Tibial nerve (tissue), 4 donors: ENCODE measurements at regions not wholly inside any gene's neighbourhood (a gene's known extent, or its start where the extent isn't known, plus 50 kb on each side); places are given as distances from the start of the nearest gene placed in this dataset.

Experiments
- DNase-seq, 2 donors: peaks; one replicate each; pipeline ENCODE4 v3.0.0-alpha.2; 2019; ENCODE audit warnings: low spot score in 2 of 2
- H3K27ac ChIP-seq, 4 donors: fragments of 200-600 bp; sonication (generic) in 3 of 4; one replicate each; pipeline ENCODE4 v1.5.1; 2017 to 2019; ENCODE audit warnings: mild to moderate bottlenecking in 1 of 4
- H3K27me3 ChIP-seq, 2 donors: fragments of 200-600 bp; sonication (generic) in 1 of 2; one replicate each; pipeline versions ENCODE4 v1.5.1 to v1.6.0; 2017 to 2019
- H3K36me3 ChIP-seq, 3 donors: fragments of 200-600 bp; sonication (generic); one replicate each; pipeline ENCODE4 v1.5.1; 2018 to 2019
- H3K4me1 ChIP-seq, 4 donors: fragments of 200-600 bp; sonication (generic) in 3 of 4; one replicate each; pipeline ENCODE4 v1.5.1; 2017 to 2019
- H3K4me3 ChIP-seq, 4 donors: fragments of 200-600 bp; sonication (generic) in 3 of 4; one replicate each; pipeline ENCODE4 v1.5.1; 2017 to 2019; ENCODE audit warnings: mild to moderate bottlenecking in 1 of 4, moderate library complexity in 1 of 4
- H3K9me3 ChIP-seq, 4 donors: fragments of 200-600 bp; sonication (generic) in 3 of 4; one replicate each; pipeline ENCODE4 v1.5.1; 2017 to 2019
- CTCF ChIP-seq, 5 experiments: fragments of 200-600 bp in 3 of 5; fragments of 450-650 bp in 2 of 5; sonication (generic) in 3 of 5; IDR thresholded peaks; one replicate each; pipeline ENCODE4 v1.5.1; 2016 to 2019; ENCODE audit warnings: antibody characterized with exemption in 5 of 5, mild to moderate bottlenecking in 3 of 5, moderate library complexity in 2 of 5
- EP300 ChIP-seq, 2 donors: sonication (generic); formaldehyde crosslinking; IDR thresholded peaks; one replicate each; pipeline ENCODE4 v1.6.1; 2017; ENCODE audit warnings: antibody characterized with exemption in 2 of 2, mild to moderate bottlenecking in 1 of 2
- POLR2A ChIP-seq, 2 donors: fragments of 450-650 bp; IDR thresholded peaks; one replicate each; pipeline ENCODE4 v1.6.1; 2017; ENCODE audit warnings: antibody characterized with exemption in 2 of 2, mild to moderate bottlenecking in 2 of 2, moderate library complexity in 2 of 2
- WGBS, 2 donors: methylation state at CpG; one replicate each; pipeline ENCODE4 v1.1.5; 2018; 5-methylcytosine and 5-hydroxymethylcytosine counted together

- TF ChIP-seq EP300 (IDR thresholded peaks at IDR 0.05): no peak
- no peak for TF ChIP-seq POLR2A (IDR thresholded peaks at IDR 0.05)
- no peak for TF ChIP-seq CTCF (IDR thresholded peaks at IDR 0.05)
- no peaks in the 10 kb centered on the region for H3K4me1 ChIP-seq
- H3K27me3 ChIP-seq: no peaks in the 10 kb centered on the region
- DNase-seq: no peak
- 59 to 70% methylated on average over 16 of the region's 16 CpGs for WGBS, 2 donors
- H3K27ac ChIP-seq: no peak overlapping the region
- no peak overlapping the region for H3K4me3 ChIP-seq
- no peaks in the 10 kb centered on the region for H3K36me3 ChIP-seq
- no peaks in the 10 kb centered on the region for H3K9me3 ChIP-seq
Observed at GRCh38 chr18:77470569-77471413, 221.1 kb downstream of the GALR1 start.

DNA sequence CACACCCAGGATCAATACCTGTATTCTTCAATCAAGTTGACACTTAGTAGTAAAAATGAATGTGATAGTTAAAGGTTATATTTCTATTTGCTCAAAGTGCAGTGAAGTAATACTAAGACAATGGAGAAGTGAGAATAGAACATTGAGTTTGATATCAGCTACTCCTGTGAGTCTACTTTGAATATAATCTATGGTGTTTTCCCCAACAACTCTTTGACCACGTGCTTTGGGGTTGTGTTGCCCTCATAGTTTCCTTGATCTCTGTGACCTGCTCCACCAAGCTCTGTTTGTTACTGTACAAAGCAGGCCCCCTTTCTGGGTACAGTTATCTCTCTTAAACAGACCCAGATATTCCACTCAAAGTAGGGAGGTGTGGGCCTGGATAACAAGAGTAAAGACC lies 222.9 kb downstream of the GALR1 start:
- DNase-seq: no peak
- Histone ChIP-seq H3K36me3 (no peaks in the 10 kb centered on the region), H3K4me3 (no peak overlapping the region), H3K27ac (no peak overlapping the region), H3K4me1 (no peaks in the 10 kb centered on the region), H3K27me3 (no peaks in the 10 kb centered on the region), H3K9me3 (peaks cover 0 to 3% (median 0%) of the 10 kb centered on the region in 4 donors)
- TF ChIP-seq EP300 (IDR thresholded peaks at IDR 0.05): no peak
- TF ChIP-seq CTCF (IDR thresholded peaks at IDR 0.05): no peak
- no peak for TF ChIP-seq POLR2A (IDR thresholded peaks at IDR 0.05)
- WGBS, 2 donors: 58 to 67% methylated on average over 1 of the region's 1 CpG

DNA sequence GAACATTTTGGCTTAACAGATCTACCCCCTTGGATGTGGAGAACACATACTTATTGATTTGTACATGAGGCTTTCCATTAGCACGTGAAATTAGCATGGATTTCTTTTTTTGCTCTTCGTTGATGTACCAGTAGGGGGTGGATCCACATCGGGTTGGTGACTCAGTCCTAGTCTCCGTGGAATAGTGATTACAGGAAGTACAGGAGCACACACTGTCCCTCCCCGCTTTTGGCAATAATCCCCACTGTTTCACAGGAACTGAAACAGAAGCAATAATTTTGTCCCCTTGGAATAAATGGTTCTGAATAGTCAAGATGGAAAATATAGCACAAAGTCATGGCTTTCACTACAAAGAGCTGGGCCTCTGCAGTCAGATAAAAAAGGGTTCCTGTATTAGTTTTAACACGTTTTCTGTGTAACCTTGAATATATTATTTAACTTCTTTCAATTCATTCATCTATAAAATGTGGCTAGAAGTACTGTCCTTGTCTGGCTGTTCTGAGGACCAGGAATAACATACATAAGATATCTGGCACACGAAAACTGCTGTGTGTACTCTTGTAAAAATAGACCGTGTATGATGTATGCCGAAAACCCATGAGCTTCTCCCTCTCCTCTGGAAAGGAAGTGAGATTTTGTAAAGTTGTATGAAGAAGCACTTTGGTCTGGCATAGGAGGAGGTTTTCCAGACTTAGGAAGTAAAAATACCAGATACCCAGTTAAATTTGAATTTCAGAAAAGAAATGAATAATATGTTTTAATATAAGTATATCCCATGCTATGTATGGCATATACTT lies 229.2 kb downstream of the GALR1 start:
- TF ChIP-seq POLR2A (IDR thresholded peaks at IDR 0.05): no peak
- TF ChIP-seq EP300 (IDR thresholded peaks at IDR 0.05): peak in 1 of 2 donors; percentile 76
- TF ChIP-seq CTCF (IDR thresholded peaks at IDR 0.05): peak in 2 of 5 experiments; percentile 32 to 38
- WGBS, 2 donors: 33 to 38% methylated on average over 9 of the region's 9 CpGs
- Histone ChIP-seq H3K9me3 (peaks cover 0 to 3% (median 0%) of the 10 kb centered on the region in 4 donors), H3K4me1 (peaks cover 0 to 7% (median 3%) of the 10 kb centered on the region in 4 donors), H3K27me3 (no peaks in the 10 kb centered on the region), H3K27ac (peak overlapping the region in 2 of 4 donors; percentile 15 to 49), H3K4me3 (no peak overlapping the region), H3K36me3 (no peaks in the 10 kb centered on the region)
- peak; percentile 23 to 76 for DNase-seq

- no peaks in the 10 kb centered on the region for H3K27me3 ChIP-seq
- H3K4me3 ChIP-seq: no peak overlapping the region
- peaks cover 0 to 1% (median 0%) of the 10 kb centered on the region in 4 donors for H3K9me3 ChIP-seq
- WGBS, 2 donors: 30 to 43% methylated on average over 3 of the region's 3 CpGs
- H3K4me1 ChIP-seq: peaks cover 0 to 7% (median 3%) of the 10 kb centered on the region in 4 donors
- TF ChIP-seq CTCF (IDR thresholded peaks at IDR 0.05) (no peak), POLR2A (IDR thresholded peaks at IDR 0.05) (no peak), EP300 (IDR thresholded peaks at IDR 0.05) (no peak)
- no peaks in the 10 kb centered on the region for H3K36me3 ChIP-seq
- DNase-seq: no peak
- H3K27ac ChIP-seq: no peak overlapping the region
Observed at GRCh38 chr18:77481541-77481940, 231.9 kb downstream of the GALR1 start.
